ENCODE measurements at regions not wholly inside any gene's neighbourhood (a gene's known extent, or its start where the extent isn't known, plus 50 kb on each side); places are given as distances from the start of the nearest gene placed in this dataset.

Small RNA genes lying in the stretch of these regions (small RNA-seq; reads per million reads assigned to genes)
- gene AL163153.1 (0 reads per million in 4 donors), gene AL358913.1 (0 reads per million in 4 donors), gene AL442163.3 (0 reads per million in 4 donors)

Measured in spleen (tissue), 4 donors.